NCI-H2227 (cell line): ENCODE measurements at regions not wholly inside any gene's neighbourhood (a gene's known extent, or its start where the extent isn't known, plus 50 kb on each side); places are given as distances from the start of the nearest gene placed in this dataset.
"Not testable (repeated sequence)": the region's sequence is repeated elsewhere in the genome, so short reads cannot be mapped to it uniquely, and the experiment has no call there.

Source experiments
- DNase-seq: peaks from one replicate; lab custom pipeline; 2025; ENCODE audit not compliant: unreplicated experiment; lab: John Stamatoyannopoulos, UW

GRCh38 chr19:27962264-27962663 is 1250.7 kb downstream of the UQCRFS1 start:
- DNase-seq, result no peak

- no peak for DNase-seq
Observed at GRCh38 chr19:27955485-27956480, 1257.2 kb downstream of the UQCRFS1 start.

DNA sequence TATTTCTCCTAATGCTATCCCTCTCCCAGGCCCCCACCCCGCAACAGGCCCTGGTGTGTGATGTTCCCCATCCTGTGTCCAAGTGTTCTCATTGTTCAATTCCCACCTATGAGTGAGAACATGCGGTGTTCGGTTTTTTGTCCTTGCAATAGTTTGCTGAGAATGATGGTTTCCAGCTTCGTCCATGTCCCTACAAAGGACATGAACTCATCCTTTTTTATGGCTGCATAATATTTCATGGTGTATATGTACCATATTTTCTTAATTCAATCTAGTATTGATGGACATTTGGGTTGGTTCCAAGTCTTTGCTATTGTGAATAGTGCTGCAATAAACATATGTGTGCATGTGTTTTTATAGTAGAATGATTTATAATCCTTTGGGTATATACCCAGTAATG is 1270.3 kb downstream of the UQCRFS1 start:
- DNase-seq, result not testable (repeated sequence)

GRCh38 chr19:27936139-27936538 is 1276.8 kb downstream of the UQCRFS1 start:
- no peak for DNase-seq

GRCh38 chr19:27935669-27936068 is 1277.3 kb downstream of the UQCRFS1 start:
- DNase-seq, result no peak

DNA sequence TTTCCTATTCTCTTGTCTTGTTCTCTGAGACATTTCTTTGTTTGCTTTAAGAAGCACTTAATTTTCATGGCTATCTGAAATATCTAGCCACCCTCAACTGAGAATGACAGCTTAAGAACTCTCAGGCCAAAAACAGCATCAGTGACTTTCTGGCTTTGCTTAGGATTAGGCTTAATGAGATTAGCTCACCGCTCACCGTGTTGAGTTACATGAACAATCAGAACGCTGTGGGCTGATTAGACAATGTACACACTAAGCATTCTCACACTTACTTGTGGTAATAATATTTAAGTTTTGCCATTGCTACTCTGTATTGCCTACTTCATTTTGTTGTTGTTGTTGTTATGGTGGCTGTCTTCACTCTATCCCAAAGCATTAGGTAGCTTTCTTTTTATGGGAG is 1283.6 kb downstream of the UQCRFS1 start:
- DNase-seq, result no peak

DNA sequence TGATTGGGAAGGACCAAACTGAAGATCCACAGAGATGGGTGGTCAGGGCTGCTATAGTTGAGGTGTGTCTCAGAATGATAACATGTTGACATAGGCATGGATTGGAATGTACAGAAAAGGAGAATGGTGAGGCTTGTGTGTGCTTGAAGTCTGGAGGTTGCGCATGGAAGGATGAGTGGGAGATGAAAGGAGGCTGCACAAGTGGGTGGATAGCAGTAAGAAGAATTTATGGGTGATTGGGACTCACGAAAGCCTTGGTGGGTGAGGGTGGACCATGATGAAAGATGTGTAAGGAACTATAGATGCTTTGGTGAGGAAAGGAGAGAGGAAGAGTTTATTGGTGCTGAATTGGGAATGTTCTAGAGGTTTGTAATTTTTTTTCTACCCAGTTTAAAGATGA is 1287.7 kb downstream of the UQCRFS1 start:
- no peak for DNase-seq

- no peak for DNase-seq
Observed at GRCh38 chr19:27922970-27923369, 1290.0 kb downstream of the UQCRFS1 start.

- no peak for DNase-seq
Observed at GRCh38 chr19:27920774-27921173, 1292.2 kb downstream of the UQCRFS1 start.

- DNase-seq, result no peak
Observed at GRCh38 chr19:27918818-27919217, 1294.1 kb downstream of the UQCRFS1 start.

DNA sequence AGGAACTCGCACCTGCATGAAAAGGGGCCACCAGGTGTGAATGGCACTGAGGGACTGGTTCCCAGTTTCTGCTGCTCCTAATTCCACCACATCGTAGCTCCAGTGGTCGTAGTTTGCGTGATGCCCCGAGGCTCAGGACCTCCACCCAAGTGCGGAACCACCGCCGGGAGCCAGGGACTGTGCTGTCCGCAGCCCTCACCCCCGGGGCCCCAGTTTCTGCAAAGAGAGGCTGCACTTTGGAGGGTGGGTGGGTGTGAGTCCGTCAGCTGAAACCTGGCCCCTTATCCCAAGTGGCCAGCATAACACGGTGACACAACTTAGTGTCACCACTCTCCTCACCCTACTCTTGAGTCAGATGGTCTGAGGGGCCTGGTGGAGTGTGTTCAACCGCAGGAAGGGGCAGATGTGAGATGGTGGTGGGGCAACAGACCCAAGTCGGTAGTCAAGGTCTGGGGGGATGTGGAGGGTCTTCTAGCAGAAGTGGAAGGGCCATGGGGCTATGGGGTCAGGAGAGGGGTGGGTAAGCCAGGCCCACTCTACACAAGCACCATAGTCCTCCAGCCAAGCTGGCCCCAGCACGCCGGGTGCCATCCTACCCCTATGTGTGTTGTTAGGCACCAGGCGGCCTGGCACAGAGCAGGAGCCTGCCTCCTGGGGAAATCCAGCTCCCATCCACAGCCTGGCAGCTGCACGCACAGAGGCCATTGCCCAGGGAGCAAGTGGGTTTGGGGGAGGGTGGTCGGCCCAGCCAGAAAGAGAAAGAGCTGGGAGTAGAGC is 1301.6 kb downstream of the UQCRFS1 start:
- DNase-seq, result no peak

DNA sequence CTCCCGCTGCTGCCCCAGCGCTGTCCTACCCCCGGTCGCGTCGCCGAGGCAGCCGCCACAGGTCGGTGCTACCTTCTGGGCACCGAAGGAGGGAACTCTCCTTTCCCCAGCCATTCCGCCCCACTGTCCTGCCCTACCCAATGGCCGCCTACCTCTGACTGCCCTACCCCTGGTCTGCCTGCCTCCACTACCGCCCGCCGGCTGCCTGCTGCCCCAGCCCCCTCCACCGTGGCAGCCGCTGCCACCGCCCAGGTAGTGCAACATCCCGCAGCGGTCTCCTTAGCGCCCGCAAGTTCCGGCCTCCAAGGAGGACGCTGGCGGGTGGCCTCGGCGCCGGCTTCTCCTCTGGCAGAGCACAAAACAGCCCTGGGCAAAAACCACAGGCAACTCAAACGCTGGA is 1303.1 kb downstream of the UQCRFS1 start:
- DNase-seq, result no peak

DNA sequence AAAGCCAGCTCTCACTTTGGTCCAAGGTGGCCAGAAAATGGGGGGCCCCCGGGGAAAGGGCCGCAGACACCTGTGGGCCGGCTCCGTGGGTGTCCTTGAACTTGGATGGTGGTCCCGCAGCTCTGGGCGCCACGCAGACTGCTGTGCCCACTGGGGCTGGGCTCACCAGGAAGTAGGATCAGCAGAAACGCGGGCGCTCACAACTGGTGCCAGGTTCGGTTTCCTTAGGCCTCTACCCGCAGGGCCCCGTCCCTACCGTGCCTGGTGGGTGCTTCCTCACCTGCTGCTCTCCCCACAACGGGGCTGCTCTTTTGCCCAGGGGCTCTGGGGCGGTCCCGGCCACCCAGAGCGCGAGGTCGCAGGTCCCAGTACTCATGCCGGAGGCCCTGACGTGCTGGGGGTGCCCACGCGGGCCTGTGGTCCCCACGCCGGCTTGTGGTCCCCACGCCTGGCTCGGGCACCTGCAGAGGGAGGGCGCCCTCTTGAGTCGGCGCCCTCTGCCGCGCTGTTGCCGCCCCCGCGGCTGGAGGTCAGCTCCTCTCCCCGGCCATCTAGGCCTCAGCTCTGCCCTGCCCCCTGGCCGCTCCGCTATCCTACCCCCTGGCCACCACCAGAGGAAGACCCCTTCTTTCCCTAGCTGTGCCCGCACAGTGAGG is 1303.6 kb downstream of the UQCRFS1 start:
- DNase-seq, result no peak

GRCh38 chr19:27906081-27906480 is 1306.9 kb downstream of the UQCRFS1 start:
- DNase-seq, result no peak

DNA sequence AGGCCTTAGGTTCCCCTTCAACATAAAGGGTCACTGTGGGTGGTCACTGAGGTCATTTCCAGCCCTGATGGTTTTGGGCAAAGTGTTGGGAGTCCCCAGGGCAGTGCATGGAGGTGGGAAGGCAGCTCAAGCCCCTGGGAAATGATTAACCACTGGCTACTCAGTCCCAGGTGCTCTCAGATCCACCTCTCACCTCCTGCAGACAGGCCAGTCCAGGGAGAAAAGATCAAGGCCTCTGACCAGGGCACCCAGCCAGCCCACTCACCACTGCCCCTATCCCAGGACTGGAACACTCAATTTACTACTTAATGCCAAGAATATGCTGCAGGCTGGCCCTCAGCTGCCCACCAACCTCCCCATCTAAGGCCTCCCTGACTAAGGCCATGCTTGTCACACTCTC is 1307.9 kb downstream of the UQCRFS1 start:
- no peak for DNase-seq

DNA sequence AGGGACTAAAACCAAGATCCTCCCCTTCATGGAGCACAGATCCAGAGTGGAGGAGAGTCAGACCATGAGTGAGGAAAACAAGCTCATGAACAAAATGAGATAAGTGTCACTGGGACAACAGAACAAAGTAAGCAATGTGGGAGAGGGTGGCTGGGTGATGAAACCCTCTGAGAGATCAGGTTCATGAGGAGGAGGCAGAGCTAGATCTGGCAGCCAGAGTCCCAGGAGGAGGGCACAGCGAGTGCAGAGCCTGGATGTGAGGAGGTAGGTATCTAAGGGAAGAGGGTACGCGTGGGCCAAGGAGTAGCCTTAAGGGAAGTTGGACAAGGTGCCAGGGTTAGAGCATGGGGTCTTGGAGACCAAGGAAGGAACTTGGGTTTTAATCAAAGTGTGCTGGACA is 1311.9 kb downstream of the UQCRFS1 start:
- no peak for DNase-seq

GRCh38 chr19:27896091-27896490 is 1316.9 kb downstream of the UQCRFS1 start:
- no peak for DNase-seq

DNA sequence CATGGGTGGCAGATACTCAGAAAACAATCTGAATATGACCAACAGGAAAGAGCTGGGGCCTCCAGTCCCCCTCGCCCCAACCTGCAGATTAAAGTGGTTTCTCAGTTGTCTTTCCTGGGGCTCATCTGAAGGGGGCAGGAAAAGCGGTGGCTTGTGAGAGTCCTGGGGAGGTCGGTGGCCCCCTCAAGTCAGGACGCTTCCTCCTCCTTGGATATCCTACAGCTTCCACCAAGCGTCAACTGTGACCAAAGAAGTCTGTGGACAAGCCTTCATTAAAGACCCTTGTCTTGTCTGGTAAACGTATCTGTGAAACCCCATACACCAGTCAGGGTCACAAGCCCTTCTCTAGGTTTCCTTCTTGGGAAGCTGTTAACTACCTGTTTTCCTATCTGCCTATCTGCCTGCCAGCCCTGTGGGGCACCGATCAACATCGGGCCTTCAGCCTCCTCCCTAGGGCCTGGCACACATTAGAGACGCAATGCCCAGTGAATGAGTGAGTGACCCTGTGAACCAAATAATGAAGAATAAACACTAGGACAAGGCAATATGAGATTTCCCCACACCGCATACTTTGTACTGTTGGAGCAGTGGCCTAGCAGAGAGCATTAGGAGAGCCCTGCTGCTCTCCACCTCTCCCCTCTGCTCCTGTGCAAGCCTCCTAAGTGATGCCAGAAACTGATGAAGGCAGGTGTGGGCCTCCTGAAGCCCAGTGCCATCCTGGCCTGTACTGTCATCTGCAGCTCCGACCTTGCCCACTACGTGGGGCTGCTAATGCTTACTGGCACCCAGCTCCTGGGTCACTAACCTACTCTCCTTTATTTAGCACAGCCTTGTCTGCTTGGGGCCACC is 1317.8 kb downstream of the UQCRFS1 start:
- DNase-seq, result no peak

GRCh38 chr19:27892500-27892899 is 1320.5 kb downstream of the UQCRFS1 start:
- no peak for DNase-seq

DNA sequence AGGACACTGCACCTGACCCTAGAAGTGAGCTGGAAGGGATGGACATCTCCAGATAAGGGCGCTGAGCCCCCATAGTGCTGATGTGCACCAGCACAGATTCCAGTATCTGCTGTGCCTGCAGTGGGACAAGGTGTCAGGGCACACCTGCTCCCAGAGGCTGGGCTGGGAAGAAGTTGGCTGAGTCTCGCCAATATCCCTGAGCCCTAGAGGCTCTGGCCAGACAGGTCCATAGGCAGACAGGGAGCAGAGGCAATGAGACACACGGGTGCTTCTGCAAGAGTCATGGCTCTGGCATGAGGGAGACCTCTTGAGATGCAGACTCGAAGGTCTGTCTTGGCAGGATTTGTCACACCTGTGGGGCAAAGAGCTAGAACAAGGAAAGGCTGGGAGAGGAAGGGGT is 1321.5 kb downstream of the UQCRFS1 start:
- no peak for DNase-seq

GRCh38 chr19:27890696-27891095 is 1322.3 kb downstream of the UQCRFS1 start:
- no peak for DNase-seq
